Trophoblast cell (in vitro differentiated cells and primary cell): ENCODE measurements at regions not wholly inside any gene's neighbourhood (a gene's known extent, or its start where the extent isn't known, plus 50 kb on each side); places are given as distances from the start of the nearest gene placed in this dataset.

Experiments used
- DNase-seq, 2 donors: peaks; one replicate each; pipeline ENCODE4 v3.0.0-alpha.2; 2016
- H2AFZ ChIP-seq: 2 replicates; pipeline ENCODE4 v1.6.1; 2013; ENCODE audit warnings: low read length, moderate library complexity, mild to moderate bottlenecking; ENCODE audit not compliant: insufficient read depth, poor library complexity
- H2AK5ac ChIP-seq: 2 replicates; pipeline ENCODE4 v1.6.1; 2013; ENCODE audit warnings: mild to moderate bottlenecking, low read length
- H2BK120ac ChIP-seq: 2 replicates; pipeline ENCODE4 v1.6.1; 2013; ENCODE audit warnings: low read length, mild to moderate bottlenecking, moderate library complexity; ENCODE audit not compliant: insufficient read depth, poor library complexity
- H2BK12ac ChIP-seq: 2 replicates; pipeline ENCODE4 v1.6.1; 2013; ENCODE audit warnings: mild to moderate bottlenecking, low read length, moderate library complexity
- H2BK5ac ChIP-seq: 2 replicates; pipeline ENCODE4 v1.6.1; 2013; ENCODE audit warnings: low read length, low read depth, moderate library complexity, mild to moderate bottlenecking; ENCODE audit not compliant: poor library complexity
- H3K14ac ChIP-seq: 2 replicates; pipeline ENCODE4 v1.6.1; 2013; ENCODE audit warnings: mild to moderate bottlenecking, low read length
- H3K18ac ChIP-seq: 2 replicates; pipeline ENCODE4 v1.6.1; 2013; ENCODE audit warnings: mild to moderate bottlenecking, low read length
- H3K23ac ChIP-seq: 2 replicates; pipeline ENCODE4 v1.6.1; 2013; ENCODE audit warnings: low read length
- H3K27ac ChIP-seq: 2 replicates; pipeline ENCODE4 v1.5.1; 2013; ENCODE audit warnings: low read depth, mild to moderate bottlenecking, inconsistent platforms, low read length, moderate library complexity
- H3K27me3 ChIP-seq: 2 replicates; pipeline ENCODE4 v1.6.1; 2013; ENCODE audit warnings: inconsistent platforms, mild to moderate bottlenecking, low read length, moderate library complexity; ENCODE audit not compliant: insufficient read depth
- H3K36me3 ChIP-seq, 2 experiments: 1 replicate in 1 of 2; 2 replicates in 1 of 2; pipeline ENCODE4 v1.6.1; 2013; ENCODE audit warnings: low read length in 2 of 2, mild to moderate bottlenecking in 2 of 2, moderate library complexity in 1 of 2; ENCODE audit not compliant: insufficient read depth in 2 of 2, control insufficient read depth in 1 of 2
- H3K4ac ChIP-seq: 2 replicates; pipeline ENCODE4 v1.6.1; 2013; ENCODE audit warnings: low read depth, mild to moderate bottlenecking, low read length, moderate library complexity
- H3K4me1 ChIP-seq, 2 experiments: 1 replicate in 1 of 2; 2 replicates in 1 of 2; pipeline ENCODE4 v1.6.1; 2013; ENCODE audit warnings: low read length in 2 of 2, mild to moderate bottlenecking in 2 of 2, moderate library complexity in 1 of 2; ENCODE audit not compliant: insufficient read depth in 2 of 2, control insufficient read depth in 1 of 2
- H3K4me2 ChIP-seq: 2 replicates; pipeline ENCODE4 v1.6.1; 2013; ENCODE audit warnings: inconsistent platforms, mild to moderate bottlenecking, low read length, moderate library complexity
- H3K4me3 ChIP-seq: 2 replicates; pipeline ENCODE4 v1.5.1; 2013; ENCODE audit warnings: mild to moderate bottlenecking, low read depth, low read length, inconsistent platforms
- H3K79me1 ChIP-seq: one replicate; pipeline ENCODE4 v1.6.1; 2013; ENCODE audit warnings: low read length
- H3K79me2 ChIP-seq: 2 replicates; pipeline ENCODE4 v1.6.1; 2013; ENCODE audit warnings: low read length, mild to moderate bottlenecking; ENCODE audit not compliant: control insufficient read depth, insufficient read depth, poor library complexity
- H3K9ac ChIP-seq: 2 replicates; pipeline ENCODE4 v1.6.1; 2013; ENCODE audit warnings: mild to moderate bottlenecking, low read length
- H3K9me3 ChIP-seq: 2 replicates; pipeline ENCODE4 v1.6.1; 2013; ENCODE audit warnings: low read depth, mild to moderate bottlenecking, control low read depth, inconsistent platforms, low read length; ENCODE audit not compliant: insufficient read depth
- H4K12ac ChIP-seq: 2 replicates; pipeline ENCODE4 v1.6.1; 2013; ENCODE audit warnings: low read depth, mild to moderate bottlenecking, low read length, moderate library complexity
- H4K8ac ChIP-seq: 2 replicates; pipeline ENCODE4 v1.6.1; 2013; ENCODE audit warnings: low read depth, mild to moderate bottlenecking, low read length, moderate library complexity
- H4K91ac ChIP-seq: one replicate; pipeline ENCODE4 v1.6.1; 2013; ENCODE audit warnings: low read depth, mild to moderate bottlenecking, low read length, moderate library complexity
- WGBS: extraction: QIAGEN DNeasy Blood & Tissue Kit; methylation state at CpG from one replicate; pipeline ENCODE4 v1.1.7; 2013; ENCODE audit warnings: missing lambda C conversion rate; ENCODE audit not compliant: insufficient read length, insufficient coverage; ENCODE audit errors: extremely low coverage; 5-methylcytosine and 5-hydroxymethylcytosine counted together

DNA sequence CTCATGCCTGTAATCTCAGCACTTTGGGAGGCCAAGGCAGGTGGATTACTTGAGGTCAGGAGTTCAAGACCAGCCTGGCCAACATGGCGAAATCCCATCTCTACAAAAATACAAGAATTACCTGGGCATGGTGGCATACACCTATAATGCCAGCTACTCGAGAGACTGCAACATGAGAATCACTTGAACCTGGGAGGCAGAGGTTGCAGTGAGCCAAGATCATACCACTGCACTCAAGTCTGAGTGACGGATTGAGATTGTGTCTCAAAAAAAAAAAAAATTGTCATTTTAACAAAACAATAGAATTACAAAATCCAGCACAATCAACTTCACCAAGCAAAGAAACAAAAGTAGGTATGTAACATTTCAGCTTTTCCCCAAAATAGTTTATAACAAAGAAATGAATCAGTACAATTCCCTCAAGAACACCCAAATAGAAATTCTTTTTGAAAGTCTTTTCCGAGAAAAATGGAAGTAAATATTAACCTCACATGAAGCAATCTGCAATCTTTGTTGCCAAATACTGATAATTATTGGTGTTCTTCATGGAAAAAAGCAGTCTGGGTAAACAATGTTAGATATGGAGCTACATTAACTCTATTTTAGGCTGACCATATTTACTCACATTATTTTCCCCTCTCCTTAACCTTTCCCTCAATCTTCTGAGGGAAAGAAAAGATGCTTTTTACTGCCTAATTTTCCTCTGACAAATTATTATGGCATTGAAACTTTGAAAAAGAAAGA, 165.9 kb upstream of the ATF7IP start:
- Histone ChIP-seq H3K4me2 (no peak overlapping the region), H2AK5ac (no peak overlapping the region), H2BK12ac (no peak overlapping the region), H3K4me1 (peaks cover 0 to 3% of the 10 kb centered on the region in 2 experiments), H3K14ac (no peak overlapping the region), H2BK5ac (no peak overlapping the region), H4K8ac (no peak overlapping the region), H3K79me2 (no peaks in the 10 kb centered on the region), H4K91ac (no peak overlapping the region), H3K4ac (no peak overlapping the region), H3K36me3 (no peaks in the 10 kb centered on the region), H2BK120ac (no peak overlapping the region), H3K18ac (no peak overlapping the region), H3K79me1 (no peaks in the 10 kb centered on the region), H2AFZ (no peak overlapping the region), H3K4me3 (no peak overlapping the region), H3K27me3 (no peaks in the 10 kb centered on the region), H3K9me3 (no peaks in the 10 kb centered on the region), H3K9ac (no peak overlapping the region), H3K27ac (no peak overlapping the region), H3K23ac (no peak overlapping the region), H4K12ac (no peak overlapping the region)
- no CpG with 5 or more reads among the region's 4 CpGs for WGBS
- DNase-seq, result no peak

GRCh38 chr12:14200598-14200997, 164.9 kb upstream of the ATF7IP start:
- no peak overlapping the region for H4K8ac ChIP-seq
- H3K27ac ChIP-seq, result no peak overlapping the region
- no peak overlapping the region for H3K18ac ChIP-seq
- no peak overlapping the region for H3K14ac ChIP-seq
- no peak overlapping the region for H2BK12ac ChIP-seq
- no peak for DNase-seq
- H3K9me3 ChIP-seq, result no peaks in the 10 kb centered on the region
- no peak overlapping the region for H4K91ac ChIP-seq
- no peaks in the 10 kb centered on the region for H3K4me1 ChIP-seq
- no peak overlapping the region for H2BK120ac ChIP-seq
- H3K9ac ChIP-seq, result no peak overlapping the region
- WGBS, result no CpG with 5 or more reads among the region's 2 CpGs
- no peaks in the 10 kb centered on the region for H3K27me3 ChIP-seq
- no peak overlapping the region for H3K4me2 ChIP-seq
- H3K79me1 ChIP-seq, result no peaks in the 10 kb centered on the region
- no peak overlapping the region for H3K23ac ChIP-seq
- H2BK5ac ChIP-seq, result no peak overlapping the region
- no peaks in the 10 kb centered on the region for H3K36me3 ChIP-seq
- H2AFZ ChIP-seq, result no peak overlapping the region
- H3K79me2 ChIP-seq, result no peaks in the 10 kb centered on the region
- no peak overlapping the region for H2AK5ac ChIP-seq
- no peak overlapping the region for H4K12ac ChIP-seq
- no peak overlapping the region for H3K4ac ChIP-seq
- no peak overlapping the region for H3K4me3 ChIP-seq

GRCh38 chr12:14201291-14201690, 164.2 kb upstream of the ATF7IP start:
- H2BK12ac ChIP-seq, result no peak overlapping the region
- H4K91ac ChIP-seq, result no peak overlapping the region
- H3K18ac ChIP-seq, result no peak overlapping the region
- H4K8ac ChIP-seq, result no peak overlapping the region
- H3K9ac ChIP-seq, result no peak overlapping the region
- H2AFZ ChIP-seq, result no peak overlapping the region
- H3K23ac ChIP-seq, result no peak overlapping the region
- no peaks in the 10 kb centered on the region for H3K79me2 ChIP-seq
- H3K9me3 ChIP-seq, result no peaks in the 10 kb centered on the region
- H3K4me1 ChIP-seq, result no peaks in the 10 kb centered on the region
- H2BK120ac ChIP-seq, result no peak overlapping the region
- DNase-seq, result no peak
- no peak overlapping the region for H3K4me3 ChIP-seq
- H3K36me3 ChIP-seq, result no peaks in the 10 kb centered on the region
- no peak overlapping the region for H4K12ac ChIP-seq
- WGBS, result no CpG with 5 or more reads among the region's 1 CpG
- no peaks in the 10 kb centered on the region for H3K27me3 ChIP-seq
- H3K14ac ChIP-seq, result no peak overlapping the region
- no peak overlapping the region for H3K4me2 ChIP-seq
- no peak overlapping the region for H3K27ac ChIP-seq
- no peak overlapping the region for H3K4ac ChIP-seq
- no peak overlapping the region for H2AK5ac ChIP-seq
- H3K79me1 ChIP-seq, result no peaks in the 10 kb centered on the region
- no peak overlapping the region for H2BK5ac ChIP-seq

- H3K9me3 ChIP-seq, result no peaks in the 10 kb centered on the region
- peaks cover 3% of the 10 kb centered on the region for H3K79me2 ChIP-seq
- no peak overlapping the region for H4K8ac ChIP-seq
- peak overlapping the region; percentile 38 for H3K4me2 ChIP-seq
- H3K27me3 ChIP-seq, result no peaks in the 10 kb centered on the region
- H3K79me1 ChIP-seq, result peaks cover 26% of the 10 kb centered on the region
- no peaks in the 10 kb centered on the region for H3K36me3 ChIP-seq
- no peak overlapping the region for H3K4me3 ChIP-seq
- H3K18ac ChIP-seq, result peak overlapping the region; percentile 12
- peak overlapping the region; percentile 97 for H3K27ac ChIP-seq
- H3K4ac ChIP-seq, result no peak overlapping the region
- H2AFZ ChIP-seq, result no peak overlapping the region
- H2BK5ac ChIP-seq, result peak overlapping the region; percentile 94
- peak overlapping the region; percentile 46 for H3K14ac ChIP-seq
- H4K91ac ChIP-seq, result peak overlapping the region; percentile 95
- H2BK12ac ChIP-seq, result peak overlapping the region; percentile 74
- no peak overlapping the region for H4K12ac ChIP-seq
- H3K9ac ChIP-seq, result no peak overlapping the region
- H2BK120ac ChIP-seq, result peak overlapping the region; percentile 95
- peaks cover 18 to 23% of the 10 kb centered on the region in 2 experiments for H3K4me1 ChIP-seq
- H3K23ac ChIP-seq, result no peak overlapping the region
- H2AK5ac ChIP-seq, result no peak overlapping the region
- peak; percentile 90 to 97 for DNase-seq
- no CpG with 5 or more reads among the region's 4 CpGs for WGBS
These were observed 157.5 kb upstream of the ATF7IP start for GRCh38 chr12:14207905-14208551.
